ENCODE measurements at regions not wholly inside any gene's neighbourhood (a gene's known extent, or its start where the extent isn't known, plus 50 kb on each side); places are given as distances from the start of the nearest gene placed in this dataset.
A peak's percentile ranks its signal among the peaks of the same experiment; 100 is the strongest.

GRCh38 chr2:38499548-38500282 is 103.0 kb downstream of the HNRNPLL start:
- Histone ChIP-seq H3K27ac (replicated peaks; ENCODE audit: low read length) (no peak overlapping the region), H3K9ac (ENCODE audit: low read depth, low read length, poor library complexity) (no peak overlapping the region)

GRCh38 chr2:38498045-38498481 is 104.7 kb downstream of the HNRNPLL start:
- H2BK12ac ChIP-seq (ENCODE audit: low read length): no peak overlapping the region
- H3K27ac ChIP-seq (replicated peaks; ENCODE audit: low read length): no peak overlapping the region
- no peak overlapping the region for H3K4me3 ChIP-seq (ENCODE audit: low read length in 2 of 2)
- H4K8ac ChIP-seq (ENCODE audit: low read depth, low read length): no peak overlapping the region
- no peak overlapping the region for H3K4ac ChIP-seq (ENCODE audit: low read length)
- H3K79me1 ChIP-seq (ENCODE audit: low read depth, low read length): no peaks in the 10 kb centered on the region
- peaks cover 3 to 10% of the 10 kb centered on the region in 2 donors for H3K9me3 ChIP-seq (replicated peaks in 1 of 2; ENCODE audit: control insufficient read depth in 2 of 2, insufficient read depth in 1 of 2, low read depth in 1 of 2, low read length in 2 of 2)
- H2BK120ac ChIP-seq (ENCODE audit: low read depth, low read length): no peak overlapping the region
- peak overlapping the region; percentile 66 for H2AFZ ChIP-seq (ENCODE audit: low read length)
- WGBS, 2 donors (ENCODE audit: extremely low coverage in 2 of 2, insufficient read length in 2 of 2, insufficient replicate concordance in 1 of 2): no CpG with 5 or more reads among the region's 3 CpGs
- H2AK5ac ChIP-seq (ENCODE audit: low read depth, low read length): no peak overlapping the region
- H2BK5ac ChIP-seq (ENCODE audit: low read length): no peak overlapping the region
- no peak overlapping the region for H3K23ac ChIP-seq (ENCODE audit: low read depth, low read length, poor library complexity)
- H3K4me2 ChIP-seq (ENCODE audit: insufficient read depth, low read length, poor library complexity, severe bottlenecking): no peak overlapping the region
- peaks cover 4 to 11% of the 10 kb centered on the region in 2 donors for H3K4me1 ChIP-seq (ENCODE audit: control insufficient read depth in 2 of 2, insufficient read depth in 1 of 2, low read depth in 1 of 2, low read length in 2 of 2)
- H3K27me3 ChIP-seq (ENCODE audit: control insufficient read depth in 3 of 3, insufficient read depth in 3 of 3, low read depth in 1 of 3, low read length in 3 of 3): no peaks in the 10 kb centered on the region
- no peaks in the 10 kb centered on the region for H3K36me3 ChIP-seq (replicated peaks in 1 of 2; ENCODE audit: control insufficient read depth in 2 of 2, insufficient read depth in 2 of 2, low read length in 2 of 2)
- no peak overlapping the region for H3K18ac ChIP-seq (ENCODE audit: low read length)
- no peak overlapping the region for H4K91ac ChIP-seq (ENCODE audit: low read depth, low read length, poor library complexity)
- DNase-seq (ENCODE audit: low spot score): no peak
- no peak overlapping the region for H3K9ac ChIP-seq (ENCODE audit: low read depth, low read length, poor library complexity)
- no peak overlapping the region for H3K14ac ChIP-seq (ENCODE audit: low read length)
- H2BK15ac ChIP-seq (ENCODE audit: low read length): no peak overlapping the region

More at GRCh38 chr2:38499548-38500282, 103.0 kb downstream of the HNRNPLL start:
- Histone ChIP-seq H2BK15ac (ENCODE audit: low read length) (peak overlapping the region; percentile 60), H2BK120ac (ENCODE audit: low read depth, low read length) (no peak overlapping the region), H3K4ac (ENCODE audit: low read length) (no peak overlapping the region), H2AFZ (ENCODE audit: low read length) (no peak overlapping the region), H3K4me3 (ENCODE audit: low read length in 2 of 2) (no peak overlapping the region), H3K36me3 (replicated peaks in 1 of 2; ENCODE audit: control insufficient read depth in 2 of 2, insufficient read depth in 2 of 2, low read length in 2 of 2) (no peaks in the 10 kb centered on the region), H3K18ac (ENCODE audit: low read length) (peak overlapping the region; percentile 68), H2BK5ac (ENCODE audit: low read length) (no peak overlapping the region), H2BK12ac (ENCODE audit: low read length) (no peak overlapping the region), H3K23ac (ENCODE audit: low read depth, low read length, poor library complexity) (no peak overlapping the region), H4K8ac (ENCODE audit: low read depth, low read length) (no peak overlapping the region), H3K9me3 (replicated peaks in 1 of 2; ENCODE audit: control insufficient read depth in 2 of 2, insufficient read depth in 1 of 2, low read depth in 1 of 2, low read length in 2 of 2) (peaks cover 3 to 10% of the 10 kb centered on the region in 2 donors), H3K79me1 (ENCODE audit: low read depth, low read length) (no peaks in the 10 kb centered on the region), H2AK5ac (ENCODE audit: low read depth, low read length) (no peak overlapping the region), H3K4me1 (ENCODE audit: control insufficient read depth in 2 of 2, insufficient read depth in 1 of 2, low read depth in 1 of 2, low read length in 2 of 2) (peaks cover 4 to 8% of the 10 kb centered on the region in 2 donors), H4K91ac (ENCODE audit: low read depth, low read length, poor library complexity) (no peak overlapping the region), H3K4me2 (ENCODE audit: insufficient read depth, low read length, poor library complexity, severe bottlenecking) (no peak overlapping the region), H3K14ac (ENCODE audit: low read length) (no peak overlapping the region), H3K27me3 (ENCODE audit: control insufficient read depth in 3 of 3, insufficient read depth in 3 of 3, low read depth in 1 of 3, low read length in 3 of 3) (peaks cover 0 to 2% (median 0%) of the 10 kb centered on the region in 3 experiments)
- WGBS, 2 donors (ENCODE audit: extremely low coverage in 2 of 2, insufficient read length in 2 of 2, insufficient replicate concordance in 1 of 2): no CpG with 5 or more reads among the region's 9 CpGs
- DNase-seq (ENCODE audit: low spot score): no peak

GRCh38 chr2:38497670-38498037 is 105.1 kb downstream of the HNRNPLL start:
- no peak overlapping the region for H2BK5ac ChIP-seq (ENCODE audit: low read length)
- H3K14ac ChIP-seq (ENCODE audit: low read length): no peak overlapping the region
- no peak overlapping the region for H2BK12ac ChIP-seq (ENCODE audit: low read length)
- H3K4me3 ChIP-seq (ENCODE audit: low read length in 2 of 2): no peak overlapping the region
- DNase-seq (ENCODE audit: low spot score): no peak
- no peak overlapping the region for H3K23ac ChIP-seq (ENCODE audit: low read depth, low read length, poor library complexity)
- no peak overlapping the region for H3K9ac ChIP-seq (ENCODE audit: low read depth, low read length, poor library complexity)
- H4K8ac ChIP-seq (ENCODE audit: low read depth, low read length): no peak overlapping the region
- H4K91ac ChIP-seq (ENCODE audit: low read depth, low read length, poor library complexity): no peak overlapping the region
- peaks cover 3 to 9% of the 10 kb centered on the region in 2 donors for H3K9me3 ChIP-seq (replicated peaks in 1 of 2; ENCODE audit: control insufficient read depth in 2 of 2, insufficient read depth in 1 of 2, low read depth in 1 of 2, low read length in 2 of 2)
- no CpG with 5 or more reads among the region's 3 CpGs for WGBS, 2 donors (ENCODE audit: extremely low coverage in 2 of 2, insufficient read length in 2 of 2, insufficient replicate concordance in 1 of 2)
- no peak overlapping the region for H3K4ac ChIP-seq (ENCODE audit: low read length)
- no peak overlapping the region for H2BK120ac ChIP-seq (ENCODE audit: low read depth, low read length)
- H3K4me1 ChIP-seq (ENCODE audit: control insufficient read depth in 2 of 2, insufficient read depth in 1 of 2, low read depth in 1 of 2, low read length in 2 of 2): peaks cover 4 to 11% of the 10 kb centered on the region in 2 donors
- no peak overlapping the region for H3K18ac ChIP-seq (ENCODE audit: low read length)
- H2AFZ ChIP-seq (ENCODE audit: low read length): no peak overlapping the region
- no peak overlapping the region for H2AK5ac ChIP-seq (ENCODE audit: low read depth, low read length)
- no peaks in the 10 kb centered on the region for H3K79me1 ChIP-seq (ENCODE audit: low read depth, low read length)
- no peak overlapping the region for H2BK15ac ChIP-seq (ENCODE audit: low read length)
- H3K27ac ChIP-seq (replicated peaks; ENCODE audit: low read length): no peak overlapping the region
- H3K27me3 ChIP-seq (ENCODE audit: control insufficient read depth in 3 of 3, insufficient read depth in 3 of 3, low read depth in 1 of 3, low read length in 3 of 3): no peaks in the 10 kb centered on the region
- H3K36me3 ChIP-seq (replicated peaks in 1 of 2; ENCODE audit: control insufficient read depth in 2 of 2, insufficient read depth in 2 of 2, low read length in 2 of 2): no peaks in the 10 kb centered on the region
- no peak overlapping the region for H3K4me2 ChIP-seq (ENCODE audit: insufficient read depth, low read length, poor library complexity, severe bottlenecking)

GRCh38 chr2:38496927-38497669 is 105.6 kb downstream of the HNRNPLL start:
- Histone ChIP-seq H2BK12ac (ENCODE audit: low read length) (no peak overlapping the region), H3K27me3 (ENCODE audit: control insufficient read depth in 3 of 3, insufficient read depth in 3 of 3, low read depth in 1 of 3, low read length in 3 of 3) (no peaks in the 10 kb centered on the region), H3K36me3 (replicated peaks in 1 of 2; ENCODE audit: control insufficient read depth in 2 of 2, insufficient read depth in 2 of 2, low read length in 2 of 2) (no peaks in the 10 kb centered on the region), H2AFZ (ENCODE audit: low read length) (no peak overlapping the region), H2BK120ac (ENCODE audit: low read depth, low read length) (no peak overlapping the region), H4K8ac (ENCODE audit: low read depth, low read length) (no peak overlapping the region), H3K79me1 (ENCODE audit: low read depth, low read length) (no peaks in the 10 kb centered on the region), H3K4ac (ENCODE audit: low read length) (no peak overlapping the region), H3K9ac (ENCODE audit: low read depth, low read length, poor library complexity) (no peak overlapping the region), H2BK5ac (ENCODE audit: low read length) (no peak overlapping the region), H3K9me3 (replicated peaks in 1 of 2; ENCODE audit: control insufficient read depth in 2 of 2, insufficient read depth in 1 of 2, low read depth in 1 of 2, low read length in 2 of 2) (peaks cover 3 to 5% of the 10 kb centered on the region in 2 donors), H2BK15ac (ENCODE audit: low read length) (no peak overlapping the region), H3K18ac (ENCODE audit: low read length) (no peak overlapping the region), H3K4me3 (ENCODE audit: low read length in 2 of 2) (no peak overlapping the region), H3K4me1 (ENCODE audit: control insufficient read depth in 2 of 2, insufficient read depth in 1 of 2, low read depth in 1 of 2, low read length in 2 of 2) (peaks cover 4 to 11% of the 10 kb centered on the region in 2 donors), H2AK5ac (ENCODE audit: low read depth, low read length) (no peak overlapping the region), H3K23ac (ENCODE audit: low read depth, low read length, poor library complexity) (no peak overlapping the region), H4K91ac (ENCODE audit: low read depth, low read length, poor library complexity) (no peak overlapping the region), H3K27ac (replicated peaks; ENCODE audit: low read length) (no peak overlapping the region), H3K14ac (ENCODE audit: low read length) (no peak overlapping the region), H3K4me2 (ENCODE audit: insufficient read depth, low read length, poor library complexity, severe bottlenecking) (no peak overlapping the region)
- no CpG with 5 or more reads among the region's 8 CpGs for WGBS, 2 donors (ENCODE audit: extremely low coverage in 2 of 2, insufficient read length in 2 of 2, insufficient replicate concordance in 1 of 2)
- DNase-seq (ENCODE audit: low spot score): no peak
